Adrenal gland (tissue), 9 donors: ENCODE measurements at regions not wholly inside any gene's neighbourhood (a gene's known extent, or its start where the extent isn't known, plus 50 kb on each side); places are given as distances from the start of the nearest gene placed in this dataset.
A peak's percentile ranks its signal among the peaks of the same experiment; 100 is the strongest.

ENCODE experiments used
- DNase-seq, 7 donors: peaks; one replicate each; pipeline ENCODE4 v3.0.0-alpha.2; 2019 to 2020
- H3K27ac ChIP-seq, 5 donors: fragments of 200-600 bp; sonication (generic) in 4 of 5; 1 replicate in 3 of 5; 2 replicates in 2 of 5; pipeline versions ENCODE4 v1.5.1 to v1.8.0; 2016 to 2020; ENCODE audit warnings: mild to moderate bottlenecking in 1 of 5
- H3K27me3 ChIP-seq: fragments of 200-600 bp; 2 replicates; pipeline ENCODE4 v1.8.0; 2021
- H3K36me3 ChIP-seq, 2 donors: fragments of 200-600 bp; replicated peaks in 1 of 2; 1 replicate in 1 of 2; 2 replicates in 1 of 2; pipeline versions ENCODE4 v1.5.1 to v1.8.0; 2018 to 2022
- H3K4me1 ChIP-seq, 2 donors: fragments of 200-600 bp; replicated peaks in 1 of 2; 1 replicate in 1 of 2; 2 replicates in 1 of 2; pipeline versions ENCODE4 v1.5.1 to v1.8.0; 2018 to 2021
- H3K4me3 ChIP-seq, 4 donors: fragments of 200-600 bp; sonication (generic) in 3 of 4; one replicate each; pipeline ENCODE4 v1.5.1; 2016 to 2018
- H3K9me3 ChIP-seq, 3 donors: fragments of 200-600 bp; sonication (generic) in 1 of 3; replicated peaks in 1 of 3; 1 replicate in 2 of 3; 2 replicates in 1 of 3; pipeline versions ENCODE4 v1.5.1 to v1.8.0; 2016 to 2021
- POLR2A ChIP-seq, 2 donors: fragments of 450-650 bp; IDR thresholded peaks; one replicate each; pipeline ENCODE4 v1.6.1; 2017; ENCODE audit warnings: antibody characterized with exemption in 2 of 2, mild to moderate bottlenecking in 2 of 2, moderate library complexity in 1 of 2
- WGBS, 4 donors: extraction: QIAGEN DNeasy Blood & Tissue Kit in 2 of 4; methylation state at CpG; one replicate each; pipeline versions ENCODE4 v1.1.5 to v1.1.7; 2013 to 2017; 5-methylcytosine and 5-hydroxymethylcytosine counted together
- intact Hi-C, 2 donors: fragments of 100-400 bp; cut with DNase I; formaldehyde crosslinking; loops; one replicate each; pipeline versions ENCODE4 v1.14.1 to v1.15.0; 2022 to 2023
- TF ChIP-seq, protein P1 (sequence below), 6 experiments: fragments of 450-650 bp in 4 of 6; fragments of 200-600 bp in 2 of 6; sonication (generic) in 1 of 6; IDR thresholded peaks; 1 replicate in 5 of 6; 2 replicates in 1 of 6; pipeline versions ENCODE4 v1.5.1 to v1.8.0; 2016 to 2021; ENCODE audit warnings: antibody characterized with exemption in 6 of 6, mild to moderate bottlenecking in 2 of 6, moderate library complexity in 1 of 6
- donor health status: healthy with polysubstance abuse.
- donor health status: Bipolar disorder and iron deficiency.
- donor health status: DM: yes; HTN: yes; CAD: no.
- donor health status: DM: no; HTN: no; CAD: no.
- donor health status: DM: no; HTN: no; CAD: no.

DNA sequence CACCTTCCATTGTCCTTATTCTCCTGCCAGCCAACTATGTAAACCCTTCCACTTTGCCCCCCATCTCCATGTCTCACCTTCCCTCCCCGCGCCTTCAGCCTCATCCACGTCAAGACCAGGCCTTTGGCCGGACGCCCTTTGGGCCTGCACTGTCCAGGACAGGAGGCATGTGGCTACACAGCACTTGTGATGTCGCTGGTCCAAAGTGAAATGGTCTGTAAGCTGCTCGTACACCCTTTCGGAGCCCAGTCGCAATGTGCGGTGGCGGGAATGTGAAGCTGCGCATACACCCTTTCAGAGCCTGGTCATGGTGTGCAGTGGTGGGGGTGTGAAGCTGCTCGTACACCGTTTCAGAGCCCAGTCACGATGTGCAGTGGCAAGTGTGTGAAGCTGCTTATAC is 247.9 kb upstream of the RGS6 start:
- no peak for DNase-seq
- H3K27me3 ChIP-seq, result no peaks in the 10 kb centered on the region
- 97 to 99% (median 98%) methylated on average over 15 of the region's 15 CpGs for WGBS, 4 donors

GRCh38 chr14:71686677-71687076 is 245.6 kb upstream of the RGS6 start:
- Histone ChIP-seq H3K4me1 (peaks cover 5 to 22% of the 10 kb centered on the region in 2 donors), H3K27me3 (no peaks in the 10 kb centered on the region), H3K4me3 (no peak overlapping the region), H3K36me3 (no peaks in the 10 kb centered on the region), H3K27ac (peak overlapping the region in 4 of 5 donors; percentile 14 to 56 (median 40)), H3K9me3 (no peaks in the 10 kb centered on the region)
- TF ChIP-seq, protein P1, sequence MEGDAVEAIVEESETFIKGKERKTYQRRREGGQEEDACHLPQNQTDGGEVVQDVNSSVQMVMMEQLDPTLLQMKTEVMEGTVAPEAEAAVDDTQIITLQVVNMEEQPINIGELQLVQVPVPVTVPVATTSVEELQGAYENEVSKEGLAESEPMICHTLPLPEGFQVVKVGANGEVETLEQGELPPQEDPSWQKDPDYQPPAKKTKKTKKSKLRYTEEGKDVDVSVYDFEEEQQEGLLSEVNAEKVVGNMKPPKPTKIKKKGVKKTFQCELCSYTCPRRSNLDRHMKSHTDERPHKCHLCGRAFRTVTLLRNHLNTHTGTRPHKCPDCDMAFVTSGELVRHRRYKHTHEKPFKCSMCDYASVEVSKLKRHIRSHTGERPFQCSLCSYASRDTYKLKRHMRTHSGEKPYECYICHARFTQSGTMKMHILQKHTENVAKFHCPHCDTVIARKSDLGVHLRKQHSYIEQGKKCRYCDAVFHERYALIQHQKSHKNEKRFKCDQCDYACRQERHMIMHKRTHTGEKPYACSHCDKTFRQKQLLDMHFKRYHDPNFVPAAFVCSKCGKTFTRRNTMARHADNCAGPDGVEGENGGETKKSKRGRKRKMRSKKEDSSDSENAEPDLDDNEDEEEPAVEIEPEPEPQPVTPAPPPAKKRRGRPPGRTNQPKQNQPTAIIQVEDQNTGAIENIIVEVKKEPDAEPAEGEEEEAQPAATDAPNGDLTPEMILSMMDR (IDR thresholded peaks at IDR 0.05), result no peak
- TF ChIP-seq POLR2A (IDR thresholded peaks at IDR 0.05), result no peak
- DNase-seq, result peak; percentile 36 to 75 (median 56)
- WGBS, 4 donors, result 56 to 63% (median 62%) methylated on average over 5 of the region's 5 CpGs
- intact Hi-C loops, result no loop called here

More for the DNA sequence above, 247.9 kb upstream of the RGS6 start:
- no peaks in the 10 kb centered on the region for H3K36me3 ChIP-seq
- intact Hi-C loops, result no loop called here
- H3K9me3 ChIP-seq, result no peaks in the 10 kb centered on the region
- H3K4me1 ChIP-seq, result peaks cover 5 to 22% of the 10 kb centered on the region in 2 donors
- H3K27ac ChIP-seq, result no peak overlapping the region
- TF ChIP-seq, protein P1 (IDR thresholded peaks at IDR 0.05), result no peak
- TF ChIP-seq POLR2A (IDR thresholded peaks at IDR 0.05), result no peak
- no peak overlapping the region for H3K4me3 ChIP-seq

GRCh38 chr14:71687166-71687831 is 244.9 kb upstream of the RGS6 start:
- intact Hi-C loops, result no loop called here
- TF ChIP-seq POLR2A (IDR thresholded peaks at IDR 0.05), result no peak
- TF ChIP-seq, protein P1 (IDR thresholded peaks at IDR 0.05), result no peak
- H3K9me3 ChIP-seq, result no peaks in the 10 kb centered on the region

DNA sequence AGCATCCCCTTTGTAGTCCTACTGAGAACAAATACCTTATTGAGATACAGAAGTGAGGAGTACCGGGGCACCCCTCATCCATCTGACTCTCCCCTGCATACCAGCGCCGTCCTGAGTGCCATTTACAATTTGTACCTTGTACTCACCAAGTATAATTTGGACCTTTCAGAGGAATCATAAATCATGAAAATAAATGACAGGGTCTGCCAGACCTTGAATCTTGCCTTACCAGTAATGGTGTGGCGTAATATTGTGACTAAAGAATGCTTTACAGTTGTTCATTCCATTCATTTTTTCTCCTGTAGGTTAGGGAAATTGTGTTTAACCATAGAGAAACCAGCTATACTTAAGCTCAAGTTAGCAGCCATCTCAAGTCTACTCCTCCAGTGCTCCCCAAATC is 243.7 kb upstream of the RGS6 start:
- intact Hi-C loops, result no loop called here
- H3K9me3 ChIP-seq, result no peaks in the 10 kb centered on the region
- TF ChIP-seq POLR2A (IDR thresholded peaks at IDR 0.05), result no peak
- TF ChIP-seq, protein P1 (IDR thresholded peaks at IDR 0.05), result no peak
- H3K27ac ChIP-seq, result peak overlapping the region in 1 of 5 donors; percentile 32
- H3K4me1 ChIP-seq, result peaks cover 5 to 22% of the 10 kb centered on the region in 2 donors
- H3K4me3 ChIP-seq, result no peak overlapping the region
- 78 to 85% (median 83%) methylated on average over 4 of the region's 4 CpGs for WGBS, 4 donors
- H3K36me3 ChIP-seq, result no peaks in the 10 kb centered on the region
- DNase-seq, result no peak
- H3K27me3 ChIP-seq, result no peaks in the 10 kb centered on the region

More at GRCh38 chr14:71687166-71687831, 244.9 kb upstream of the RGS6 start:
- no peak for DNase-seq
- H3K4me1 ChIP-seq, result peaks cover 5 to 22% of the 10 kb centered on the region in 2 donors
- H3K36me3 ChIP-seq, result no peaks in the 10 kb centered on the region
- H3K27ac ChIP-seq, result peak overlapping the region in 4 of 5 donors; percentile 35 to 56 (median 53)
- no peak overlapping the region for H3K4me3 ChIP-seq
- H3K27me3 ChIP-seq, result no peaks in the 10 kb centered on the region
- 52 to 68% (median 65%) methylated on average over 2 of the region's 2 CpGs for WGBS, 4 donors
